ENCODE measurements at regions not wholly inside any gene's neighbourhood (a gene's known extent, or its start where the extent isn't known, plus 50 kb on each side); places are given as distances from the start of the nearest gene placed in this dataset.

GRCh38 chr4:15340332-15340731 lies 87.5 kb upstream of the C1QTNF7 start:
- TF ChIP-seq CTCF (IDR thresholded peaks at IDR 0.05; ENCODE audit: poor library complexity, severe bottlenecking) (no peak), EP300 (conservative IDR thresholded peaks at IDR 0.05; ENCODE audit: poor library complexity, severe bottlenecking) (no peak), EZH2 (IDR thresholded peaks at IDR 0.05; ENCODE audit: borderline replicate concordance, insufficient read depth, low read length, poor library complexity, severe bottlenecking) (no peak), TAF1 (IDR thresholded peaks at IDR 0.05; ENCODE audit: low read depth) (no peak), POLR2AphosphoS5 (IDR thresholded peaks at IDR 0.05) (no peak), MXI1 (conservative IDR thresholded peaks at IDR 0.05; ENCODE audit: poor library complexity, severe bottlenecking) (no peak), RAD21 (conservative IDR thresholded peaks at IDR 0.05) (no peak)

Data from neural cell (in vitro differentiated cells).